GM21786 (cell line): ENCODE measurements at regions not wholly inside any gene's neighbourhood (a gene's known extent, or its start where the extent isn't known, plus 50 kb on each side); places are given as distances from the start of the nearest gene placed in this dataset.

Experiments
- ATAC-seq: cut with Tn5 transposase; IDR thresholded peaks from one replicate; pipeline ENCODE4 v1.9.1; 2021; ENCODE audit not compliant: unreplicated experiment

- ATAC-seq, result no peak
These were observed 122.1 kb upstream of the ADAMTS16 start for GRCh38 chr5:5017827-5018577.

DNA sequence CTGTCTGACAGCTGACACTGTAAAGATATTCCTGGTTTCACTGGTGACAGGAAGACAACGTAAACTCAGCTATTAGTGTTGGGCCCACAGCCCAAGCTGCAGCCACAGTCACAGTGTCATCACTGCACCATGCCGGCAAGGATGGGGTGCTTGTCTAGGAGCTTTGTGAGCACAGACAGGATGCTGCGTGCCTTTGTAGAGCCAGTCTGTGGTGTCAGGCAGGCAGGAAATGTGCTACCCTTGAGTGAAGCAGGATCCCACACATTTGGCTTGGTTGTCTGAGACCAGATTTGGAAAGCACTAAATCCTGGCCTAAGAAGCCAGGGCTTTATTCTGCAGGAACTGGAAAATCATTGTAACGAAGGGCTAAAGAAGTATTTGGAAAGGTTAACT lies 121.6 kb upstream of the ADAMTS16 start:
- no peak for ATAC-seq

DNA sequence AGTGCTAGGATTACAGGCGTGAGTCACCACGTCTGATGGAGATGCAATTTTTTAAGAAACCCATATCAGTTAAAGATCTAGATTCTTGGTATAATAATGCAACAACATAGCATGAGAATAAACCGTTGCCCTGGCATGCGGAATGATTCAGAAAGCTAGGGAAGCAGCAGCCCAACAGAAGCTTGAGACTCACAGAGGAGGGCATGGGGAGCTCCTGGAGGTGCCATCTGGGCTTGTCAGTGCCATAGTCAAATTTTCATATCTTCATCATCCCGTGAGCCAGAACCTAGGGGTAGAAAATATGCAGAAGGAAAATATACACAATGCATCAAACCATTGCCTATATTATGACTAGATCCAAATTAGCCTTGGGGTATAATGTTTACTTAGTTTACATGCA lies 118.7 kb upstream of the ADAMTS16 start:
- no peak for ATAC-seq

- no peak for ATAC-seq
These were observed 114.9 kb upstream of the ADAMTS16 start for GRCh38 chr5:5025098-5025773.

DNA sequence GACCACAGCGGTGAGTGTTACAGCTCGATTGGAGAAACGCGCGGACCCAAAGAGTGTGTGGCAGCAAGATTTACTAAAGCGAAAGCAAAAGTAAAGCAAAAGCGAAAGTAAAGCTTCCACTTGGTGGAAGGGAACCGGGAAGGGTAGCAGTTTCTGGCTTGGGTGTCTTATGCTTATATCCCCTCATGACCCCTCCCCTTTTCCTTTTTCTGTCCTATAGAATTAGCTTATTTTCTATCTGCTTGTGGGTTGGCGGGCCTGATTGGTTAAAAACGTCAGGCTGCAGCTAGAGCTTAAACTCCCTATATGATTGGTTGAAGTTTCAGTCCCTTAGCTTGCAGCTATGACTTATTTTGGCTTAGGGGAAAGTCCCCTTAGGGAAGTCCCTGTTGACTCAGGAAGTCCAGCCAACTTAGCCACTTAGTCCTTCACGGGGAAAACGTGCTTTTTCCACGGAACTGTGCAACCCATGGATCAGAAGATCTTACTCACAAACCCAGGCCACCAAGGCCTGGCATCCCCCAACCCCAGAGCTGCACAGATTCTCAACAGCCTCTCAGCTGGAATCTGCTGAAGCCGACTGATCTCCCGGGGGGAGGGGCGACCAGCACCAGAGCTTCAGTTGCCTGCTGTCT lies 114.2 kb upstream of the ADAMTS16 start:
- ATAC-seq, result no peak

DNA sequence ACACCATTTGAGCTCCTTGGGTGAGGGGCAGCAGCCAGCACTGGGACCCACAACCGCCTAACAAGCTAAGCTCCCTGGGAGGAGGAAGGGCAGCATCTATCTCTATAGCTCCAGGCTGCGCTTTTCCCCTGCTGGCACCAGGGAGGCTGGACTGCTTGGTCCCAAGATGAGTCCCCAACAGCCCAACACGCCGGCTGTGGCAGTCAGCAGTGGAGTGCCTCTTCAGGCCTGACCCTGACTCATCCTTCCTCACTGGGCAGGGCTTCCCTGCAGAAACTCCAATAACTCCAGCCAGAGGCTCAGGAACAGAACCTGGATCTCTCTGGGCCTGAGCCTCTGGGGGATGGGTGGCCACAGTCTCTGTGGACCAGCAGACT lies 113.7 kb upstream of the ADAMTS16 start:
- ATAC-seq, result no peak

DNA sequence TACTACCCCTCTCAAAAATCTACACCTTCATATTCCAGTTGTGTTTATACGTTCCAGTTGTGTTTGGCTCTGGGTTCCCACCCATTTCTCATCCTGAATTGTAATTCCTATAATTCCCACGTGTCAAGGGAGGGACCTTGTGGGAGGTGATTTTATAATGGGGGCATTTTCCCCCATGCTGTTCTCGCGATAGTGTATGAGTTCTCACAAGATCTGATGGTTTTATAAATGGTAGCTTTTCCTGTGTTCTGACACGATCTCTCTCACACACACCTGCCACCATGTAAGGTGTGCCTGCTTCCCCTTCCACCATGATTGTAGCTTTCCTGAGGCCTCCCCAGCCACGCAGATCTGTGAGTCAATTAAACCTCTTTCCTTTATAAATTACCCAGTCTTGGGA lies 108.5 kb upstream of the ADAMTS16 start:
- ATAC-seq, result no peak

- no peak for ATAC-seq
These were observed 102.5 kb upstream of the ADAMTS16 start for GRCh38 chr5:5037674-5038073.

DNA sequence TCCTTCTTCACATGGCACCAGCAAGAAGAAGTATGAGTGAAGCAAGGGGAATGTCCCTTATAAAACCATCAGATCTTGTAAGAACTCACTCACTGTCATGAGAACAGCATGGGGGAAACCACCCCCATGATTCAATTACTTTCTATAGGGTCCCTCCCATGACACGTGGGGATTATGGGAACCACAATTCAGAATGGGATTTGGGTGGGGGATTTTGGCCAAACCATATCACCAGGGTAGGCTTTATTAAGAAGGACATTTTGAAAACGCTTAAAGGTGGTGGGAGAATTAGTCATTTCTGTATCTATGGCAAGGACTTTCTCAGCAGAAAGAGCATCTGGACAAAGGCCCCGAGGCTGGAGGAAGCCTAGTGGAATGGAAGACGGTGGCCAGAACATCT lies 100.2 kb upstream of the ADAMTS16 start:
- no peak for ATAC-seq

DNA sequence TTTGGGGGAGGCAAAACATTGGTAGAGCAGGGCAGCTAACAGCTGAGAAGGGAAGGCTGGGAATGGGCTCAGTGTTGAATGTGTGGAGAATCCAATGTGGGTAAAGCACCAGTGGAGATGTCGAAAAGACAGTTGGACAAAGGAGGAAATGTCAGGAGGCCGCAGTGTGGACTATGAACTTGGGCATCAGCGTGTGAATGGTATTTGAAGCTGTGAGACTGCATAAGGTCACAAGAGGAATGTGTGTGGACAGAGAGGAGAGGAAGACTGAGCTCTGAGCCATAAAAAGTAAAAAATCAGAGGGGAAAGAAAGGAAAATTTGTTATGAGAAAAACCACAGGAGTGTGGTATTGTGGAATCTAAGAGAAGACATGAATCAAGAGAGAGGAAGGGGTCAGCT lies 99.4 kb upstream of the ADAMTS16 start:
- no peak for ATAC-seq

DNA sequence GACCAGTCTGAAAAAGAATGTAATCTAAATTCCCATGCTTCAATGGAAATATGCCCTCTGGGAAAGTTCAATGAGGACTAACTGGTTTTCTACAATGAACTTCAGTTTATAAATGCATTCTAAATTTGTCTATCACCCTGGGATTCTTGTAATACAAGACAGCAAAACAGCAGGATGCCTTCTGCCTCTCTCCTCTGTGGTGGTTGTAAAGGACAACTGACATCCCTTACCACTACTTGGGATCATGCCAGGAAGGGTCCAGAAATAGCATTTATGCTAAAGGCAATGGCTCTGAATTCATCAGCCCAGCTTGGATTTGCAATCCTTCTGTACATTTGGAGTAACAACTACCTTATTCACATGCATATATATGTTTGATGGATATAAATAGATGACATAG lies 97.3 kb upstream of the ADAMTS16 start:
- ATAC-seq, result no peak

- ATAC-seq, result no peak
These were observed 96.8 kb upstream of the ADAMTS16 start for GRCh38 chr5:5043346-5043745.

- no peak for ATAC-seq
These were observed 95.8 kb upstream of the ADAMTS16 start for GRCh38 chr5:5044247-5044840.

DNA sequence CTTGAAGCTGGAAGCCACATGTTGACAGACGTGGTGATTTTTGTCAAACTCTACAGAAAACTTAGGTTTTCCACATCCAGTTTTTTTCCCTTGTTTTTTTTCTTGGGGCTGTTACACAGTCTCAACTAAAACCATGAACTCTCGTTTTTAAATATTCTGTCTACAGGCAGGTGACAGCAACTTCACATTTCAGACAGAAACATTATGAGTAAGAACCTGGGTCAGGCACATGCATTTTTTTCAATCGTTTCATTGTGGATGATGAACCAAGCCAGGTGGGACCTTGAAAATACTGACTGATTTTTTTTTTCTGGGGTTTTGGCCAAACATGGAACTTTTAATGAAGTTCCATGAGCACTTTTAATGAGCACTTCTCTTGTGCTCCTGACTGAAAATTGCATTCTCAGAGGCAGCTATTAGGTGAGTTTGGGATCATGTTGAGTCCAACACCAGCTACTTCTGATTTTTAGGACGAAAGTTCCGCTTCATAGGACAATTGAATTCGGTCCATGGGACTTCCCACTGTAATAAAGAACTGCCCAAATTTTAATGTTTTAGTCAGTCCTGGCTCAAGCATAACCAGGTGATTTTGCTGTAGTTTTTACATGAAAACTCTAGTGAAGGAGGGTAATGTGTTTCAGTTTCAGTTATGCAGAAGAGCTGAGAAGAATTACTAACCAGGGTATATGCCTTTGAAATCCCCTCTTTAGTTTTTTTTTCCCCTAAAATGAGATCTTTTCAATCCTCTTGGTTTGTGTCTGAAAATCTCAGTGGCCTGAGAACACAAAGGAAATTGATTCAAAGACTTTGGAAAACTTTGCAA lies 93.2 kb upstream of the ADAMTS16 start:
- ATAC-seq, result peak; percentile 85

DNA sequence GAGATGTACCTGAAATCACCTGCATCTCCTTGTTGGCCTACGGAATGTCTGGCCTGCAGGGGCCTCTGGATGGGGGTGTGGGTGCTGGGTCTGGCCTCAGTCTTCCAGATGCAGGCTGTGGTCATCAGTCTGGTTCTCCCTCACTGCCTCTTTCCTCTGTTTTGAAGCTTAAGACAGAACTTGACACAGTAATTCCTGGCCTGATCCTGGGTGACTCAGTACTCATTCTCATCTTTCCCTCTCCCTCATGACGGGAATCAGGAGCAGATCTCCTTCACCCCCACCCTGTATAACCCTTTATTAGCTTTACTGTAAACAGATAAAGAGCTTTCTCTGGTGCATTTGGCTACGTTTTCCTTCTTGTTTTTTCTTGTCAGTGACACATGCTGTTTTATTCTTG lies 89.3 kb upstream of the ADAMTS16 start:
- no peak for ATAC-seq

- ATAC-seq, result no peak
These were observed 84.4 kb upstream of the ADAMTS16 start for GRCh38 chr5:5055712-5056111.

DNA sequence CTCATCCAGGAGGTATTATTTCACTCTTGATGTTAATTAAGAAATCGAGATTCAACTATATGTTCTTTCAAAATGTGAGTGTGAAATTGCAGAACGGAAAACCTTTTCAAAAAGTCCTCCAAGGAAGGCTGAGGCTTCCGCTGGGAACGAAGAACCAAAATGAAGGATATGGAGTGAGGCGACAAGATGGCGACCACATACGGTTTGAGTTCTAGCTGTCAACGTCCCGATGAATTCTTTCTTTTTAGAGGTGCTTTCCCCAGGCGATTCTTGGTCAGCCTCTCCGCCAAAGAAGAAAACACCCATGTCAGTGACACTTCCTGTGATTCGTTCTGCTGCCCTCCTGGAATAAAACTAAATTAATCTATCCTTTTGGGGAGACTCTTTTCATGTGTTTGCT lies 78.3 kb upstream of the ADAMTS16 start:
- no peak for ATAC-seq

DNA sequence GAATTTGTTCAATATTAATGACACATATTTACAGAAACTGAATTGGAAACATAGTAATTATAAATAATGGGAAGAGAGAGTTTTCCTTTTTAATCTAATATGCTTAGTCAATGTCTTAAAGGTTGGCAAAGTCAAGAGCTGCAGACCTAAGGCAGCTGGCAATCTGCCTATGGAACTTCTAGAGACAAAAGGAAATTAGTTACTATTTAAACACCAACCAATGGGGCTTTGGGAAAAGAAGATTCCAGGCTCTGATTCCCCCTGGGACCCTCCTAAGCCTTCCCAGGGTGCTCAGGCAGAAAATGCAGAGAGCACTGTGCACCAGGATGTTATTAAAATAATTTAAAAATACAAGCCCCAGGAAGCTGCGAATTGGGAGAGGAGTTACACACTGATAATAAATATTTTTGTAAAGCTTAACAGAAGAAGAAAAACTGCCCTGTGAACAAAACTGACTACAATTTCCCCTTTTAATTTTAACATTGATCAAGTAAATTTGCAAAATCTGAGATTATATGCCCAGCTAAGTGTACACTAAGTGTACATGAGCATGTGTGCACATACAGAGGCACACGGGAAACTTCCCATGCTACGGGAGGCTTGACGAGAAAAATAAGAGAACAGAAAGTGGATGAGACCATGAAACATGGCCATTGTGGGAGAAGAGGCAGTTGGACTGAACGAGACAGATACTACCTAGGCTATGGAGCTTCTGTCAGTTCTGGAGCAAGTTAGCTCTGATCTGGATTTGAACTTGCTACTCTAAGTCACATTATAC lies 77.4 kb upstream of the ADAMTS16 start:
- no peak for ATAC-seq

DNA sequence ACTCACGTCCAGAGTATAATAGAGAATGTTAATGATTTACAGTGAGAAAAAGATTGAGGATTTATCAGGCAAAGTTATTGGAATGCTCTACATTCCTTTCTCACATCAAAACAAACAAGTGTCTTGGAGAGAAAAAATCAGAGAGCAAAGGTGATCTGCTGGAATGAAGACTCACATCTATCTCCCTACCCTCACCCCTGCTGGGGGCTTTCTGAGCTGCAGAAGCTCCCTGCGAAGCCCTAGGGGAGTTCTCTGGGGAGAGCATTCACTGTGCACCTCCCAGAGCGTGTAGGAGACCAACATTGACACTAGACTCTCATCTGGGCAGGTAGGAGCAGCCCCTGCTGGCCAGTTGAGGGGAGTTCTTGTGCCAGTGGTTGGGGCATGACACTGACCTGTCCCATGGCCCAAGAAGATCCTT lies 76.6 kb upstream of the ADAMTS16 start:
- peak; percentile 65 for ATAC-seq

GRCh38 chr5:5065472-5065871 lies 74.7 kb upstream of the ADAMTS16 start:
- ATAC-seq, result no peak
